GM19043 (cell line): ENCODE measurements at regions not wholly inside any gene's neighbourhood (a gene's known extent, or its start where the extent isn't known, plus 50 kb on each side); places are given as distances from the start of the nearest gene placed in this dataset.
"Not testable (repeated sequence)": the region's sequence is repeated elsewhere in the genome, so short reads cannot be mapped to it uniquely, and the experiment has no call there.

Experiments used
- ATAC-seq: cut with Tn5 transposase; IDR thresholded peaks from one replicate; pipeline ENCODE4 v1.9.1; 2021; ENCODE audit warnings: low read depth; ENCODE audit not compliant: unreplicated experiment

- no peak for ATAC-seq
These were observed 50.8 kb upstream of the MBOAT1 start for GRCh38 chr6:20263059-20263458.

- ATAC-seq: no peak
These were observed 53.6 kb upstream of the MBOAT1 start for GRCh38 chr6:20265842-20266241.

DNA sequence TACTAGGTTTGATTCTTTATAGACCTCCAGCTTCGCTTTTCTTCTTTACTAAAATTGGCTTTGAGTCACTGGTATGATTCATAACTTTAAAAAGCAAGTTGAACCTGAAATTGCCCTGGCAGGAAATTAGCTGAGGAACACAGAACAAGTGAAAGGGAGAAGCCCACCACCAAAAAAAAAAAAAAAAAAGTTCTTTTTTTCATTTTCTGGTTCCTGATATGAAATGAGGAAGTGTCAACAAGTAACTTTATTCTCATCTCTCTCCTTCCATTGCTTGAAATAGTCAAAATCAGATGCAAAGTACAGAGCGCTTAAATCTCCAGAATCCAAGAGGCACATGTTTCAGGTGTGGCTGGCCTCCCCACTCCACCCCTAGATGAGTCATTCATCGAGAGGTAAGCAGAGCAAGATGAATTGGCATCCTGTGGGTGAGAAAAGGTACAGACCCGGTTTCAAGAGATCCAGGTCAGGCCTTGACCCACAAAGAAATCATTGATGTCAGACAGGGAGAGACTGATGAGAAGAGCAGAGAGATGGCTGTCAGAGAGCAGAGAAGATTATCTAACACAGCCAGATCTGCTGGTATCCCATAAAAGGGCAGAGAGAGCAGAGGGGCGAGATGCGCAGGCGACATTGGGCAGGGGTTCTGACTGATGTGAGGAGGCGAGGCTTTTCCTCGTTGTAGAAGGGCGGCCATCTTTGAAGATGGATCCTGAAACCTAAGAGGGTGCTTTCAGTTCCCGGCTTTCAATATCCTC, 54.8 kb upstream of the MBOAT1 start:
- ATAC-seq: no peak

GRCh38 chr6:20269181-20269580, 56.9 kb upstream of the MBOAT1 start:
- no peak for ATAC-seq

DNA sequence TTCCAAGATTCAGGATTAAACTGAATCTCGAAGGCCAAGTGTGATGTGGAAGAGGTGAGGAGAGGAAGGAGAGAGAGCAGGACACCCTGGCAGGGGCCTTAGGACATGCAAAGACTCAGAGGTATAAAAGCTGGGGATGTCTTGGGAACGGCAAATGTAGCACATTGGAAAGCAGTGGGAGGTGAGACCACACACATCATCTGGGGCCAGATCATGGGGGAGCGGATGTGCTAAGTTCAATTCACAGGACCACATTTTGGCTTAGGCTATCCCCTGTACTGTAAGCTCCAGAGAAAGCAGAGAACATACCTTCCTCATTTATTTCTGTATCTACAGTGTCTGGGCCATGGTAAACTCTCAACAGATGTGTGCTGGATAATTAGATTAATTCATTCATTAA, 59.5 kb upstream of the MBOAT1 start:
- no peak for ATAC-seq

DNA sequence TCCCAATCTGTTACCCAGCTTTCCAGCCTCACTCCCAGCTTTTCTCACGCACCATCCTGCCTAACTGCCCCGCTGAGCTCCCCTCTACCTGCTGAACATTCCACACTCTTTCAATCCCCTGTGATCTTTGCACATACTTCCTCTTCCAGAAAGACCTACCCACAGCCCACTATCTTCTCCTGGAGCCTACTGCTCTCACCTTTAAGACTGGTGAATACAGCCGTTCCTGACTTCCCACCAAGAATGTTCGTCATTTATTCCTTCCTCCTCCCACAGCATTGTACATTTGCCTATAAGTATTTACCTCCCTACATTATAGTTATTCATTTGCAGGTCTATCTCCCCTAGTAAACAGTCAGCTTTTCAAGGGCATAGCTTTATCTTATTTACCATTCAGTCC, 61.9 kb upstream of the MBOAT1 start:
- no peak for ATAC-seq

GRCh38 chr6:20275837-20276236, 63.6 kb upstream of the MBOAT1 start:
- ATAC-seq: not testable (repeated sequence)

DNA sequence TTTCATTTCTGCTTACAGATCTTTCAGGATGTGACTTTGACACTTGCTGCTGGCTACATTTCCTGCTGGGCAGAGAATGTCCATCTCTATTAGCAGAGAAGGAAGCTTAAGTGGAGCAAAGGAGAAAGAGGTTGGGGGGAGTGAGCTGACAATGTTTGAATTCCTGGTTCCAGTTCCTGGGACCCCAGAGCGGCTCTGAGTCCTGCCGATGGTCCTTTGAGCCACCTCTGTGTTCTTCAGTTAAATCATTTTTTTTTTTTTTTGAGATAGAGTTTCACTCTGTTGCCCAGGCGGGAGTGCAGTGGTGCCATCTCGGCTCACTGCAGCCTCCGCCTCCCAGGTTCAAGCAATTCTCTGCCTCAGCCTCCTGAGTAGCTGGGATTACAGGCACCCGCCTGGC, 65.5 kb upstream of the MBOAT1 start:
- ATAC-seq: not testable (repeated sequence)

GRCh38 chr6:20279051-20279450, 66.8 kb upstream of the MBOAT1 start:
- ATAC-seq: no peak

GRCh38 chr6:20279608-20280287, 67.5 kb upstream of the MBOAT1 start:
- ATAC-seq: no peak

DNA sequence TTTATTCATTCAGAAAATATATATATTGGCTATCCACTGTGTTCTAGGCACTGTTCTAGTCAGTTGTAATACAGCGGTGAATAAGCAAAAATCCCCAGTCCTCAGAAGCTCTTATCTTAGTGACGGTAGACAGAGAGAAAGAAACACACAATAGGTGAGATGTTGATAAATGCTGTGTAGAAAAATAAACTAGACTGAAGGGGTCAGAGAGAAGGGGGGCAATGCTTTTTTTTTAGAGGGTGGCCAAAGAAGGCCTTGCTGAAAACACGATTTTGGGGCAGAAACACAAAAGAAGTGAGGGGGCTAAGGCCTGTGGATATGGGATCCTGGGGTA, 68.0 kb upstream of the MBOAT1 start:
- ATAC-seq: no peak

DNA sequence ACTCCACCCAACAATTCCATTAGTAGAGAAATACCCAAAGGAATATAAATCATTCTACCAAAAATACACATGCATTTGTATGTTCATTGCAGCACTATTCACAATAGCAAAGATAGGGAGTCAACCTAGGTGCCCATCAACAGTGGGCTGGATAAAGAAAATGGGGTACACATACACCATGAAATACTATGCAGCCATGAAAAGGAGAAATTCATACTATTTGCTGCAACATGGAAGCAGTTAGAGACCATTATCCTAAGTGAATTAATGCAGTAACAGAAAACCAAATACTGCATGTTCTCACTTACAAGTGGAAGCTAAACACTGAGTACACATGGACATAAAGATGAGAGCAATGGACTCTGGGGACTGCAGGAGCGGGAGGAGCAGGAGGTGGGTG, 72.4 kb upstream of the MBOAT1 start:
- no peak for ATAC-seq

- ATAC-seq: no peak
These were observed 74.8 kb upstream of the MBOAT1 start for GRCh38 chr6:20286968-20287565.

DNA sequence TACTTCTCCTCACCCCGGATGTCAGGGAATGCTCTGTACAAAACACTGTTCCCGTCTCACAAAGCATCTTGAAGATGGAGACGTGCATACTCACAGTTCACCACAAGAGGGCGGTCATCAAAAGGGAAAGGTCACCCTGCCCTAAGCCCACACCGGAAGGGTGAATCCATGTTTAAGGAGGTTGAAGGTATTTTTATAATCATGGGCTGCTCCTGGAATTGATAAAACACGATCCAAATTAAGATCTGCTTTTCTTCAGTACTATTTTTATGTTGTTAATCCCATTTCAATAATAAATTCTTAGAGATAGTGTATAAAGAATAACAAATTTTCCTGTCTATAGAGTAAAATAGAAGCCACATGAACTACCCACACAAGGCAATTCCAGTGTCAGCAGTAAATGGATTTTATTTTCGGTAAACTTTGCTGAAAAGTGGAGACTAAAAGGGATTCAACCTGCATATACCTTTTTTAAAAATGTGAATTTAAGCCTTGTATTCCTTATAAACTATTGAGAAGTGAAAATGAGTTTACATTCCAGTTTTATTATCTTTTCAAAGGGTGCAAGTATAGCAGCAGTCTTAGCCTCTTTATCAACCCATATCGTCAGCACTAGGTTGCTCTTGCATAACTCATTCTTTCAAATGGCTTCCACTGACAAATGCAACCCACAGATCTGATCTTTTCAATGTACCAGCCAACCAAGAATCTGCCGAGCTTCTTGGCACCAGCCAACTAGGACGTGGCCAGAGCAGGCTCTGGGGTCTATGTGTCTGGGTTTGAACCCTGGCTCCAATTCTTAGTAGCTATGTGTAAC, 79.7 kb upstream of the MBOAT1 start:
- ATAC-seq: peak; percentile 81

DNA sequence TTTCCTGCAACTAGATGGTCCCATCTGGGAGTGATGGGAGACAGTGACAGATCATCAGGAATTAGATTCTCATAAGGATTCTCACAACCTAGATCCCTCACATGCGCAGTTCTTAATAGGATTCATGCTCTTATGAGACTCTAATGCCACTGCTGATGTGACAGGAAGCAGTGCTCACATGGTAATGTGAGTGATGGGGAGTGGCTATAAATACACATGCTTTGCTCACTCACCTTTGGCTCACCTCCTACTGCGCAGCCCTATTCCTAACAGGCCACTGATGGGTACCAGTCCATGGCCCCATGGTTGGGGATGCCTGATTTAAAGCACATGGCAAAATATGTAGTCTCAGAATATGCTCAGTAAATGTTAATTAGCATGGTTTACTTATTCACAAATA, 80.6 kb upstream of the MBOAT1 start:
- no peak for ATAC-seq

GRCh38 chr6:20301256-20301655, 89.0 kb upstream of the MBOAT1 start:
- ATAC-seq: no peak

GRCh38 chr6:20302168-20302567, 89.9 kb upstream of the MBOAT1 start:
- ATAC-seq: no peak

DNA sequence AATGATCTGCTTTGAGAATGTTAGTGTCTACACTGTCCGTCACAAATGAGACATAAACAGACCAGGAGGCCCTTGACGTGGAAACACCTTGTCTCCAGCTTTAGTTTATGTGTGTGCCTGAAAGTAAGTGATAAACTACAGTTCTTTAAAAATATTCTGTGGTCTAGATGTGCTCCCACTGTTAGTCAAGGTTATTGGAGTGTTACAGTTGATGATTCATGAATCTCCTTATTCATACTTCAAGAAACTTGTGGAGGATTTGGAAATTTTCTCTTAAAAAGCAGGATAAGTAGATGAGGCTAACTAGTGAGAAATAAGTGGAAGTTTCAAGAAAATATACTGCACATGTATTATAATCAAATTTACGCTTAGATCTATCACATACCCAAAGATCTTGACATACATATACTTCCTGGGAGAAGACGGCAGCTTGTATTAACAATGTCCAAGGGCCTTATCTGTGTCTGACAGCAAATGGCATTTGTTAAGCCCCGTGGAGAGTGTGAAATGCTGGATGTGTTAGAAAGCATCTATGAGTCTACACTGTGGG, 90.5 kb upstream of the MBOAT1 start:
- no peak for ATAC-seq

- no peak for ATAC-seq
These were observed 94.2 kb upstream of the MBOAT1 start for GRCh38 chr6:20306491-20306890.

GRCh38 chr6:20309186-20309585, 92.5 kb upstream of the E2F3 start:
- no peak for ATAC-seq

DNA sequence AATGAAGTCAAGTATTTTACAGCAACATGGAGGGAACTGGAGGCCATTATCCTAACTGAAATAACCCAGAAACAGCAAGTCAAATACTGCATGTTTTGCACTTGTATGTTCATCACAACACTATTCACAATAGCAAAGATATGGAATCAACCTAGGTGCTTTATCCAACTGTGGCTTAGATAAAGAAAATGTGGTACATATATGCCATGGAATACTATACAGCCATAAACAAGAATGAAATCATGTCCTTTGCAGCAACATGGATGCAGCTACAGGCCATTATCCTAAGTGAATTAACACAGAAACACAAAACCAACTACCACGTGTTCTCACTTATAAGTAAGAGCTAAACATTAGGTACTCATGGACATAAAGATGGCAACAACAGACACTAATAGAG, 91.5 kb upstream of the E2F3 start:
- no peak for ATAC-seq
